ENCODE measurements at regions not wholly inside any gene's neighbourhood (a gene's known extent, or its start where the extent isn't known, plus 50 kb on each side); places are given as distances from the start of the nearest gene placed in this dataset.

- TF ChIP-seq EZH2 (IDR thresholded peaks at IDR 0.05; ENCODE audit: borderline replicate concordance, low read length) (no peak), CTCF (IDR thresholded peaks at IDR 0.05; ENCODE audit: low read length) (no peak)
These were observed 129.6 kb downstream of the PAPOLA start for GRCh38 chr14:96631621-96632362.
